WERI-Rb-1 (cell line): ENCODE measurements at regions not wholly inside any gene's neighbourhood (a gene's known extent, or its start where the extent isn't known, plus 50 kb on each side); places are given as distances from the start of the nearest gene placed in this dataset.

ENCODE experiments used
- DNase-seq: peaks from one replicate; pipeline ENCODE4 v3.0.0-alpha.2; 2020
- H3K27ac ChIP-seq: fragments of 250-450 bp; sonication (Bioruptor Pico); 2 replicates; pipeline ENCODE4 v1.5.1; 2020; ENCODE audit warnings: mild to moderate bottlenecking, moderate library complexity
- H3K27me3 ChIP-seq: fragments of 250-450 bp; sonication (Bioruptor Pico); 2 replicates; pipeline ENCODE4 v1.5.1; 2021; ENCODE audit warnings: mild to moderate bottlenecking, low read depth, moderate library complexity; ENCODE audit not compliant: insufficient read depth, severe bottlenecking
- H3K36me3 ChIP-seq: fragments of 250-450 bp; sonication (Bioruptor Pico); 2 replicates; pipeline ENCODE4 v1.5.1; 2020; ENCODE audit warnings: mild to moderate bottlenecking, moderate library complexity
- H3K4me3 ChIP-seq: 2 replicates; pipeline ENCODE4 v1.5.1; 2011; ENCODE audit warnings: low read depth, mild to moderate bottlenecking, control low read depth, low read length
- H3K9me3 ChIP-seq: fragments of 250-450 bp; sonication (Bioruptor Pico); 2 replicates; pipeline ENCODE4 v1.5.1; 2021; ENCODE audit warnings: mild to moderate bottlenecking, moderate library complexity; ENCODE audit not compliant: severe bottlenecking
- CTCF ChIP-seq: IDR thresholded peaks from 2 replicates; pipeline ENCODE4 v1.5.1; 2011; ENCODE audit warnings: low read depth, mild to moderate bottlenecking, control low read depth, inconsistent platforms, low read length

DNA sequence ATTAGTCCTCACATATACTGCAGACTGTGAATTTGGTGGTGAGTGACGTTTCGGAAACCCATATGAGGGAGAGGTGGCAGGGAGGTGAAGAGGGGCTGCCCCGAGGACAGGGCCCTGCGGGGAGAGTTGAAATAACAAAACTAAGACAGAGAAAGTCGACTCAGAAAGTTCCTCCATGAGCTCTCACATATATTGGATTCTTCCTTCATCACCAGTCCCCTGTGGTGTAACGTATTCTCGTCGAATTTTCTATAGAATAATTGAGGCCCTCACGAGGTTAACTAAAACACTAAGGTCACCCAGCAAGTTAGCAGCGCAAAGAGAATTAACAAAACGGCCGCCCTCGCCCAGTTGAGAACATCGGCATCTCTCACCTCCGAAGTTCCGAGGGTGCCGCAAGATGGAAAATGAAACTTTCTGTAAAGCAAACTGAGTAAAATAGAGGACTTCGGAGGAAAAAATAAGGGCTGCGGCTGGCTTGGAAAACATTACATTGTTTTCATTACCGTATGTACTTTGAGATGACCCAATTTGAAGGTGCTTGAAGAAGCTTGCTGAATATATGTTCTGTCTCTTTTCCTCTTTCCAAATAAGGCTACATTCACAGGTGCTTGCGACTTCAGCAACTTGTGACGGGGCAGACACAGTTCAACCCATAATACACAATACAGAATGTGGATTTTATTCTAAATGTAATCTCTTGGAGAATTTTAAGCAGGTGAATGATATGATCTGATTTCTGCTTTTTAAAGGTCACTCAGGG lies 490.9 kb upstream of the JARID2 start:
- Histone ChIP-seq H3K4me3 (no peak overlapping the region), H3K27ac (no peak overlapping the region), H3K36me3 (no peaks in the 10 kb centered on the region), H3K27me3 (no peaks in the 10 kb centered on the region), H3K9me3 (no peaks in the 10 kb centered on the region)
- no peak for TF ChIP-seq CTCF
- DNase-seq = no peak

DNA sequence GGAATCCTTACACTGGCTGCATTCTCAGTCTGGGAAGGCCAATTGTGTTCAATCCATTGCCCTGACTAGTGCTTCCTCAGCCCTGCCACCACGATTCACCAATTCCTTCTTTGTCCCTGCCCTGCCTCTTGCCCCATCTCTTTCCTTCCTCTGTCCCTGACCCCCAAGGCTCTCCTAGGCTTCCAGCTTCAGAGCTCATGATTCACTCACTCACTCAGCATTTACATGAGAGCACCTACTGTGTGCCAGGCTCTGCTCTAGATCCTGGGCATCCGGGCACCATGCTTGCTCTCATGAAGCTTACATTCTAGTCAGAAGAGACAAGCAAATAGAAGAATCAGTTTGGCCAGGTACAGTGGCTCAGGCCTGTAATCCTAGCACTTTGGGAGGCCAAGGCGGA lies 489.5 kb upstream of the JARID2 start:
- Histone ChIP-seq H3K27ac (no peak overlapping the region), H3K36me3 (no peaks in the 10 kb centered on the region), H3K9me3 (no peaks in the 10 kb centered on the region), H3K4me3 (no peak overlapping the region), H3K27me3 (no peaks in the 10 kb centered on the region)
- no peak for DNase-seq
- TF ChIP-seq CTCF = no peak

DNA sequence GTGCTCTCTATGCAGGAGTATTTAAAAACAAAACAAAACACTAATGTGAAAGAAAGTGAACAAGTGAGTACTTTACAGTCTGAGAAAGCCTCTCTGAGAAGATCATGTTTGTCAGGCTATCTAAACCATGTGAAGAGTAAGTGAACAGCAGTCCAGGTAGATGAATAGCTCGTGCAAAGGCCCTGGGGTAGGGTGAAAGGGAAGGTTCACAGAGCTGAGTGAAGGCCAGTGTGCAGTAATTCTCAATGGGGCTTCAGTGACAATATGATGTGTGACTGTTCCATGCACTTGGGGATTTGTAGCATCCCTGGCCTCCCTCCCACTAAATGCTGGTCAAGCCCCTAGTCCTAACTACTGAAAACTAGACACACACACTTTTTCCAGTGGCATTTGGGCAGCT lies 488.9 kb upstream of the JARID2 start:
- H3K4me3 ChIP-seq = no peak overlapping the region
- no peak for TF ChIP-seq CTCF
- no peaks in the 10 kb centered on the region for H3K27me3 ChIP-seq

GRCh38 chr6:14757418-14757817 lies 488.5 kb upstream of the JARID2 start:
- TF ChIP-seq CTCF = no peak

More for the DNA sequence above, 488.9 kb upstream of the JARID2 start:
- DNase-seq = no peak
- H3K9me3 ChIP-seq = no peaks in the 10 kb centered on the region
- no peaks in the 10 kb centered on the region for H3K36me3 ChIP-seq
- no peak overlapping the region for H3K27ac ChIP-seq

GRCh38 chr6:14758421-14759081 lies 487.3 kb upstream of the JARID2 start:
- no peak for DNase-seq
- no peak overlapping the region for H3K27ac ChIP-seq
- no peaks in the 10 kb centered on the region for H3K9me3 ChIP-seq
- no peak for TF ChIP-seq CTCF
- H3K27me3 ChIP-seq = no peaks in the 10 kb centered on the region
- no peaks in the 10 kb centered on the region for H3K36me3 ChIP-seq
- H3K4me3 ChIP-seq = no peak overlapping the region

More at GRCh38 chr6:14757418-14757817, 488.5 kb upstream of the JARID2 start:
- H3K36me3 ChIP-seq = no peaks in the 10 kb centered on the region
- no peaks in the 10 kb centered on the region for H3K27me3 ChIP-seq
- DNase-seq = no peak
- no peaks in the 10 kb centered on the region for H3K9me3 ChIP-seq
- H3K4me3 ChIP-seq = no peak overlapping the region
- no peak overlapping the region for H3K27ac ChIP-seq
